H1 (cell line): ENCODE measurements at regions not wholly inside any gene's neighbourhood (a gene's known extent, or its start where the extent isn't known, plus 50 kb on each side); places are given as distances from the start of the nearest gene placed in this dataset.

Experiments
- CTCF ChIA-PET: fragments of 300-600 bp; sonication (Branson Sonifier 250); formaldehyde crosslinking; loops from one replicate; lab custom pipeline; 2021; ENCODE audit not compliant: partially characterized antibody; lab: Charles Lee
- POLR2A ChIA-PET: fragments of 300-600 bp; sonication (Branson Sonifier 250); formaldehyde crosslinking; loops from one replicate; lab custom pipeline; 2021; ENCODE audit warnings: inconsistent platforms; ENCODE audit not compliant: partially characterized antibody; lab: Charles Lee
- DNase-seq, 2 experiments: peaks; one replicate each; pipeline versions ENCODE4 v3.0.0 to v3.0.0-alpha.2; 2010 to 2022; ENCODE audit warnings: low spot score in 2 of 2, low read depth in 1 of 2, mixed read lengths in 1 of 2
- FAIRE-seq: peaks from 2 replicates; lab custom pipeline; 2011; peaks lifted over from hg19 to GRCh38; lab: Jason Lieb, UNC
- H2AFZ ChIP-seq: 2 replicates; pipeline ENCODE4 v1.8.1; 2012; ENCODE audit warnings: low read length, inconsistent platforms
- H2AK5ac ChIP-seq: 2 replicates; pipeline ENCODE4 v1.6.1; 2013; ENCODE audit warnings: low read depth, low read length
- H2BK120ac ChIP-seq: replicated peaks from 2 replicates; pipeline ENCODE3; 2013; ENCODE audit warnings: low read depth, low read length, inconsistent platforms
- H2BK12ac ChIP-seq: 2 replicates; pipeline ENCODE4 v1.6.1; 2013; ENCODE audit warnings: low read depth, low read length
- H2BK15ac ChIP-seq: 2 replicates; pipeline ENCODE4 v1.6.1; 2013; ENCODE audit warnings: low read length
- H2BK20ac ChIP-seq: 2 replicates; pipeline ENCODE4 v1.6.1; 2013; ENCODE audit warnings: low read length
- H2BK5ac ChIP-seq: 2 replicates; pipeline ENCODE4 v1.6.1; 2013; ENCODE audit warnings: low read depth, low read length
- H3K14ac ChIP-seq: 2 replicates; pipeline ENCODE4 v1.6.1; 2013; ENCODE audit warnings: inconsistent platforms; ENCODE audit not compliant: insufficient read length
- H3K18ac ChIP-seq: 2 replicates; pipeline ENCODE4 v1.6.1; 2013; ENCODE audit warnings: low read length; ENCODE audit errors: extremely low read depth
- H3K23ac ChIP-seq: 2 replicates; pipeline ENCODE4 v1.6.1; 2013; ENCODE audit warnings: inconsistent platforms; ENCODE audit not compliant: insufficient read length
- H3K23me2 ChIP-seq: 2 replicates; pipeline ENCODE4 v1.6.1; 2013; ENCODE audit warnings: low read depth, low read length
- H3K27ac ChIP-seq: 2 replicates; pipeline ENCODE4 v1.6.1; 2011; ENCODE audit warnings: low read depth, low read length, inconsistent platforms
- H3K27me3 ChIP-seq, 4 experiments: replicated peaks in 1 of 4; 1 replicate in 1 of 4; 2 replicates in 3 of 4; pipeline versions ENCODE4 v1.6.1 to v1.8.1; 2011 to 2013; ENCODE audit warnings: low read length in 3 of 4, mild to moderate bottlenecking in 3 of 4, inconsistent platforms in 2 of 4, mixed read lengths in 2 of 4, moderate library complexity in 1 of 4; ENCODE audit not compliant: control insufficient read depth in 3 of 4, insufficient read depth in 3 of 4; ENCODE audit errors: extremely low read depth in 1 of 4
- H3K36me3 ChIP-seq, 4 experiments: 2 replicates each; pipeline versions ENCODE4 v1.6.1 to v1.8.1; 2011 to 2013; ENCODE audit warnings: mild to moderate bottlenecking in 4 of 4, low read length in 3 of 4, moderate library complexity in 2 of 4, control low read depth in 1 of 4, inconsistent platforms in 1 of 4; ENCODE audit not compliant: insufficient read depth in 4 of 4, control insufficient read depth in 2 of 4
- H3K4ac ChIP-seq: replicated peaks from 2 replicates; pipeline ENCODE3; 2013; ENCODE audit warnings: low read length, low read depth, mixed read lengths, inconsistent platforms; ENCODE audit not compliant: insufficient read length
- H3K4me1 ChIP-seq, 4 experiments: replicated peaks in 1 of 4; 1 replicate in 1 of 4; 2 replicates in 3 of 4; pipeline versions ENCODE4 v1.6.1 to v1.8.1; 2011 to 2013; ENCODE audit warnings: low read length in 3 of 4, inconsistent platforms in 2 of 4, mixed read lengths in 1 of 4; ENCODE audit not compliant: insufficient read depth in 4 of 4, control insufficient read depth in 3 of 4
- H3K4me2 ChIP-seq, 2 experiments: 2 replicates each; pipeline versions ENCODE4 v1.6.1 to v1.8.1; 2011 to 2013; ENCODE audit warnings: low read depth in 2 of 2, low read length in 2 of 2, control low read depth in 1 of 2, inconsistent platforms in 1 of 2, mild to moderate bottlenecking in 1 of 2; ENCODE audit not compliant: insufficient read depth in 1 of 2
- H3K4me3 ChIP-seq, 4 experiments: fragments of 200-600, 300-600 bp in 1 of 4; sonication (generic), shearing (Covaris generic), sonication (Bioruptor Twin) in 1 of 4; 2 replicates each; pipeline versions ENCODE4 v1.5.1 to v1.8.1; 2011 to 2016; ENCODE audit warnings: low read length in 4 of 4, low read depth in 3 of 4, control low read depth in 2 of 4, inconsistent platforms in 2 of 4, mild to moderate bottlenecking in 2 of 4, mixed read lengths in 1 of 4, moderate library complexity in 1 of 4; ENCODE audit not compliant: insufficient read depth in 2 of 4; ENCODE audit errors: extremely low read depth in 1 of 4
- H3K56ac ChIP-seq: replicated peaks from 2 replicates; pipeline ENCODE3; 2013; ENCODE audit warnings: low read depth, mild to moderate bottlenecking, mixed read lengths, low read length, inconsistent platforms; ENCODE audit not compliant: insufficient read length
- H3K79me1 ChIP-seq: 2 replicates; pipeline ENCODE4 v1.6.1; 2013; ENCODE audit warnings: low read depth, low read length, control low read depth
- H3K79me2 ChIP-seq, 2 experiments: 2 replicates each; pipeline versions ENCODE4 v1.6.1 to v1.8.1; 2012 to 2013; ENCODE audit warnings: low read length in 2 of 2, mild to moderate bottlenecking in 2 of 2, inconsistent platforms in 1 of 2; ENCODE audit not compliant: insufficient read depth in 2 of 2, control insufficient read depth in 1 of 2
- H3K9ac ChIP-seq, 4 experiments: replicated peaks in 1 of 4; 1 replicate in 1 of 4; 2 replicates in 3 of 4; pipeline versions ENCODE4 v1.6.1 to v1.8.1; 2011 to 2013; ENCODE audit warnings: low read depth in 3 of 4, low read length in 3 of 4, control low read depth in 2 of 4, mild to moderate bottlenecking in 2 of 4, moderate library complexity in 2 of 4, inconsistent platforms in 1 of 4; ENCODE audit errors: extremely low read depth in 1 of 4
- H3K9me3 ChIP-seq, 2 experiments: 2 replicates each; pipeline versions ENCODE4 v1.6.1 to v1.8.1; 2012 to 2013; ENCODE audit warnings: mild to moderate bottlenecking in 2 of 2, moderate library complexity in 2 of 2, control low read depth in 1 of 2, inconsistent platforms in 1 of 2, low read depth in 1 of 2, low read length in 1 of 2, mixed read lengths in 1 of 2; ENCODE audit not compliant: insufficient read depth in 2 of 2
- H4K20me1 ChIP-seq, 2 experiments: replicated peaks in 1 of 2; 2 replicates each; pipeline versions ENCODE3 to v1.8.1; 2011 to 2013; ENCODE audit warnings: inconsistent platforms in 2 of 2, low read length in 2 of 2, mild to moderate bottlenecking in 1 of 2; ENCODE audit not compliant: insufficient read depth in 2 of 2, control insufficient read depth in 1 of 2
- H4K5ac ChIP-seq: 2 replicates; pipeline ENCODE4 v1.6.1; 2013; ENCODE audit warnings: low read length, low read depth, mixed read lengths, inconsistent platforms; ENCODE audit not compliant: insufficient read length
- H4K8ac ChIP-seq: 2 replicates; pipeline ENCODE4 v1.8.0; 2013; ENCODE audit warnings: mild to moderate bottlenecking, moderate library complexity, low read length, inconsistent platforms; ENCODE audit not compliant: insufficient read depth; ENCODE audit errors: extremely low read depth
- H4K91ac ChIP-seq: replicated peaks from 2 replicates; pipeline ENCODE3; 2013; ENCODE audit warnings: low read length, mixed read lengths, inconsistent platforms; ENCODE audit not compliant: insufficient read length
- CTCF ChIP-seq, 3 experiments: IDR thresholded peaks; 1 replicate in 2 of 3; 2 replicates in 1 of 3; pipeline versions ENCODE4 v1.5.1 to v1.6.1; 2011; ENCODE audit warnings: low read length in 3 of 3, mild to moderate bottlenecking in 3 of 3, inconsistent platforms in 2 of 3, low read depth in 1 of 3, moderate library complexity in 1 of 3; ENCODE audit not compliant: insufficient read depth in 1 of 3; ENCODE audit errors: control extremely low read depth in 1 of 3
- HDAC2 ChIP-seq, 2 experiments: fragments of 300-600 bp in 1 of 2; sonication (generic) in 1 of 2; IDR thresholded peaks; 2 replicates each; pipeline ENCODE4 v1.6.1; 2011 to 2012; ENCODE audit warnings: low read depth in 2 of 2, low read length in 2 of 2, mild to moderate bottlenecking in 2 of 2, moderate library complexity in 2 of 2, borderline replicate concordance in 1 of 2, inconsistent platforms in 1 of 2
- JUND ChIP-seq: IDR thresholded peaks from 2 replicates; pipeline ENCODE4 v1.6.1; 2011; ENCODE audit warnings: mild to moderate bottlenecking, improper control_type of control experiment, low read length
- KDM1A ChIP-seq: fragments of 200-600, 300-600 bp; sonication (generic); IDR thresholded peaks from 2 replicates; pipeline ENCODE4 v1.7.1; 2016; ENCODE audit warnings: mild to moderate bottlenecking, low read length, borderline replicate concordance
- KDM4A ChIP-seq: IDR thresholded peaks from one replicate; pipeline ENCODE4 v1.7.1; 2012; ENCODE audit warnings: low read depth, mild to moderate bottlenecking, moderate library complexity, low read length, inconsistent platforms; ENCODE audit not compliant: severe bottlenecking
- NANOG ChIP-seq: IDR thresholded peaks from 2 replicates; pipeline ENCODE4 v1.6.1; 2011; ENCODE audit warnings: low read length, low read depth, mild to moderate bottlenecking, inconsistent platforms; ENCODE audit not compliant: insufficient read depth, poor library complexity, severe bottlenecking
- RAD21 ChIP-seq, 2 experiments: IDR thresholded peaks in 1 of 2; conservative IDR thresholded peaks in 1 of 2; 2 replicates each; pipeline ENCODE4 v1.6.1; 2011; ENCODE audit warnings: low read depth in 2 of 2, low read length in 2 of 2, improper control_type of control experiment in 1 of 2, inconsistent platforms in 1 of 2, mild to moderate bottlenecking in 1 of 2, moderate library complexity in 1 of 2
- SIRT6 ChIP-seq: IDR thresholded peaks from one replicate; pipeline ENCODE4 v1.7.1; 2012; ENCODE audit warnings: low read length, inconsistent platforms
- SUZ12 ChIP-seq: fragments of 200-600 bp; sonication (generic); IDR thresholded peaks from 2 replicates; pipeline ENCODE4 v1.6.1; 2012; ENCODE audit warnings: mild to moderate bottlenecking, inconsistent platforms, low read length, moderate library complexity, mixed read lengths
- YY1 ChIP-seq: IDR thresholded peaks from 2 replicates; pipeline ENCODE4 v1.6.1; 2011; ENCODE audit warnings: low read depth, mild to moderate bottlenecking, low read length
- WGBS, 2 experiments: shearing (Covaris generic) in 1 of 2; methylation state at CpG; one replicate each; pipeline versions ENCODE4 v1.1.6 to v1.1.7; 2013 to 2015; ENCODE audit warnings: low lambda C conversion rate in 2 of 2, mixed read lengths in 2 of 2, inconsistent platforms in 1 of 2, low coverage in 1 of 2, missing lambda C conversion rate in 1 of 2; ENCODE audit not compliant: insufficient replicate concordance in 2 of 2, insufficient coverage in 1 of 2, insufficient read length in 1 of 2; ENCODE audit errors: extremely low coverage in 1 of 2, missing lambda C conversion rate in 1 of 2; 5-methylcytosine and 5-hydroxymethylcytosine counted together

GRCh38 chr14:49306152-49306751 lies 279.9 kb downstream of the RPS29 start:
- H3K4me3 ChIP-seq = no peak overlapping the region
- WGBS, 2 experiments = 20% methylated on average over 1 of the region's 1 CpG; no CpG with 5 or more reads in 1 of the 2 experiments
- H2BK5ac ChIP-seq = no peak overlapping the region
- H3K4me2 ChIP-seq = no peak overlapping the region
- H3K14ac ChIP-seq = no peak overlapping the region
- H3K4ac ChIP-seq = no peak overlapping the region
- peaks cover 0 to 2% (median 0%) of the 10 kb centered on the region in 4 experiments; a peak in 1 of 7 replicates for H3K4me1 ChIP-seq
- no peaks in the 10 kb centered on the region; the same call in 1 of the 2 replicates for H3K23me2 ChIP-seq
- ChIA-PET POLR2A (no interaction called here), CTCF (interaction anchor here (0.7 to 5.0 kb wide), 18 partner anchors 10 to 187 kb away, joined by 3 to 40 read pairs (median 4); no protein-coding TSS in a partner anchor)
- H3K36me3 ChIP-seq = no peaks in the 10 kb centered on the region
- no peak overlapping the region for H2AK5ac ChIP-seq
- FAIRE-seq = no peak
- no peak overlapping the region for H3K23ac ChIP-seq
- H2BK120ac ChIP-seq = no peak overlapping the region
- no peak overlapping the region for H2AFZ ChIP-seq
- no peak overlapping the region for H3K18ac ChIP-seq
- no peak overlapping the region for H3K56ac ChIP-seq
- no peak overlapping the region for H2BK20ac ChIP-seq
- no peak overlapping the region for H4K91ac ChIP-seq
- H3K9ac ChIP-seq = no peak overlapping the region
- H3K79me1 ChIP-seq = no peaks in the 10 kb centered on the region
- H3K27ac ChIP-seq = no peak overlapping the region
- H3K27me3 ChIP-seq = no peaks in the 10 kb centered on the region
- no peak overlapping the region for H4K5ac ChIP-seq
- no peak overlapping the region for H2BK12ac ChIP-seq
- H3K79me2 ChIP-seq = no peaks in the 10 kb centered on the region
- peaks cover 0 to 2% of the 10 kb centered on the region in 2 experiments for H4K20me1 ChIP-seq
- H2BK15ac ChIP-seq = no peak overlapping the region
- DNase-seq = no peak
- H3K9me3 ChIP-seq = no peaks in the 10 kb centered on the region
- H4K8ac ChIP-seq = no peak overlapping the region
- TF ChIP-seq NANOG = no peak
- TF ChIP-seq HDAC2 (IDR thresholded peaks at IDR 0.05; ENCODE audit: borderline replicate concordance in 1 of 2, low read depth in 2 of 2, low read length in 2 of 2) = no peak
- TF ChIP-seq SIRT6 = no peak
- no peak for TF ChIP-seq JUND
- TF ChIP-seq CTCF (IDR thresholded peaks at IDR 0.05; ENCODE audit: control extremely low read depth in 1 of 3, insufficient read depth in 1 of 3, low read depth in 1 of 3, low read length in 3 of 3) = peak in 2 of 3 experiments; percentile 31; a peak in 2 of 4 replicates
- TF ChIP-seq KDM1A = no peak
- no peak for TF ChIP-seq SUZ12
- peak; percentile 60 to 65 for TF ChIP-seq RAD21 (IDR thresholded peaks at IDR 0.05 in 1 of 2, conservative IDR thresholded peaks at IDR 0.05 in 1 of 2; ENCODE audit: low read depth in 2 of 2, low read length in 2 of 2)
- TF ChIP-seq YY1 = no peak
- TF ChIP-seq KDM4A = no peak
